H1 (cell line): ENCODE measurements at regions not wholly inside any gene's neighbourhood (a gene's known extent, or its start where the extent isn't known, plus 50 kb on each side); places are given as distances from the start of the nearest gene placed in this dataset.

ENCODE experiments used
- CTCF ChIA-PET: fragments of 300-600 bp; sonication (Branson Sonifier 250); formaldehyde crosslinking; loops from one replicate; lab custom pipeline; 2021; ENCODE audit not compliant: partially characterized antibody; lab: Charles Lee
- POLR2A ChIA-PET: fragments of 300-600 bp; sonication (Branson Sonifier 250); formaldehyde crosslinking; loops from one replicate; lab custom pipeline; 2021; ENCODE audit warnings: inconsistent platforms; ENCODE audit not compliant: partially characterized antibody; lab: Charles Lee
- DNase-seq, 2 experiments: peaks; one replicate each; pipeline versions ENCODE4 v3.0.0 to v3.0.0-alpha.2; 2010 to 2022; ENCODE audit warnings: low spot score in 2 of 2, low read depth in 1 of 2, mixed read lengths in 1 of 2
- FAIRE-seq: peaks from 2 replicates; lab custom pipeline; 2011; peaks lifted over from hg19 to GRCh38; lab: Jason Lieb, UNC
- H2AFZ ChIP-seq: 2 replicates; pipeline ENCODE4 v1.8.1; 2012; ENCODE audit warnings: low read length, inconsistent platforms
- H2AK5ac ChIP-seq: 2 replicates; pipeline ENCODE4 v1.6.1; 2013; ENCODE audit warnings: low read depth, low read length
- H2BK120ac ChIP-seq: replicated peaks from 2 replicates; pipeline ENCODE3; 2013; ENCODE audit warnings: low read depth, low read length, inconsistent platforms
- H2BK12ac ChIP-seq: 2 replicates; pipeline ENCODE4 v1.6.1; 2013; ENCODE audit warnings: low read depth, low read length
- H2BK15ac ChIP-seq: 2 replicates; pipeline ENCODE4 v1.6.1; 2013; ENCODE audit warnings: low read length
- H2BK20ac ChIP-seq: 2 replicates; pipeline ENCODE4 v1.6.1; 2013; ENCODE audit warnings: low read length
- H2BK5ac ChIP-seq: 2 replicates; pipeline ENCODE4 v1.6.1; 2013; ENCODE audit warnings: low read depth, low read length
- H3K14ac ChIP-seq: 2 replicates; pipeline ENCODE4 v1.6.1; 2013; ENCODE audit warnings: inconsistent platforms; ENCODE audit not compliant: insufficient read length
- H3K18ac ChIP-seq: 2 replicates; pipeline ENCODE4 v1.6.1; 2013; ENCODE audit warnings: low read length; ENCODE audit errors: extremely low read depth
- H3K23ac ChIP-seq: 2 replicates; pipeline ENCODE4 v1.6.1; 2013; ENCODE audit warnings: inconsistent platforms; ENCODE audit not compliant: insufficient read length
- H3K23me2 ChIP-seq: 2 replicates; pipeline ENCODE4 v1.6.1; 2013; ENCODE audit warnings: low read depth, low read length
- H3K27ac ChIP-seq: 2 replicates; pipeline ENCODE4 v1.6.1; 2011; ENCODE audit warnings: low read depth, low read length, inconsistent platforms
- H3K27me3 ChIP-seq, 4 experiments: replicated peaks in 1 of 4; 1 replicate in 1 of 4; 2 replicates in 3 of 4; pipeline versions ENCODE4 v1.6.1 to v1.8.1; 2011 to 2013; ENCODE audit warnings: low read length in 3 of 4, mild to moderate bottlenecking in 3 of 4, inconsistent platforms in 2 of 4, mixed read lengths in 2 of 4, moderate library complexity in 1 of 4; ENCODE audit not compliant: control insufficient read depth in 3 of 4, insufficient read depth in 3 of 4; ENCODE audit errors: extremely low read depth in 1 of 4
- H3K36me3 ChIP-seq, 4 experiments: 2 replicates each; pipeline versions ENCODE4 v1.6.1 to v1.8.1; 2011 to 2013; ENCODE audit warnings: mild to moderate bottlenecking in 4 of 4, low read length in 3 of 4, moderate library complexity in 2 of 4, control low read depth in 1 of 4, inconsistent platforms in 1 of 4; ENCODE audit not compliant: insufficient read depth in 4 of 4, control insufficient read depth in 2 of 4
- H3K4ac ChIP-seq: replicated peaks from 2 replicates; pipeline ENCODE3; 2013; ENCODE audit warnings: low read length, low read depth, mixed read lengths, inconsistent platforms; ENCODE audit not compliant: insufficient read length
- H3K4me1 ChIP-seq, 4 experiments: replicated peaks in 1 of 4; 1 replicate in 1 of 4; 2 replicates in 3 of 4; pipeline versions ENCODE4 v1.6.1 to v1.8.1; 2011 to 2013; ENCODE audit warnings: low read length in 3 of 4, inconsistent platforms in 2 of 4, mixed read lengths in 1 of 4; ENCODE audit not compliant: insufficient read depth in 4 of 4, control insufficient read depth in 3 of 4
- H3K4me2 ChIP-seq, 2 experiments: 2 replicates each; pipeline versions ENCODE4 v1.6.1 to v1.8.1; 2011 to 2013; ENCODE audit warnings: low read depth in 2 of 2, low read length in 2 of 2, control low read depth in 1 of 2, inconsistent platforms in 1 of 2, mild to moderate bottlenecking in 1 of 2; ENCODE audit not compliant: insufficient read depth in 1 of 2
- H3K4me3 ChIP-seq, 4 experiments: fragments of 200-600, 300-600 bp in 1 of 4; sonication (generic), shearing (Covaris generic), sonication (Bioruptor Twin) in 1 of 4; 2 replicates each; pipeline versions ENCODE4 v1.5.1 to v1.8.1; 2011 to 2016; ENCODE audit warnings: low read length in 4 of 4, low read depth in 3 of 4, control low read depth in 2 of 4, inconsistent platforms in 2 of 4, mild to moderate bottlenecking in 2 of 4, mixed read lengths in 1 of 4, moderate library complexity in 1 of 4; ENCODE audit not compliant: insufficient read depth in 2 of 4; ENCODE audit errors: extremely low read depth in 1 of 4
- H3K56ac ChIP-seq: replicated peaks from 2 replicates; pipeline ENCODE3; 2013; ENCODE audit warnings: low read depth, mild to moderate bottlenecking, mixed read lengths, low read length, inconsistent platforms; ENCODE audit not compliant: insufficient read length
- H3K79me1 ChIP-seq: 2 replicates; pipeline ENCODE4 v1.6.1; 2013; ENCODE audit warnings: low read depth, low read length, control low read depth
- H3K79me2 ChIP-seq, 2 experiments: 2 replicates each; pipeline versions ENCODE4 v1.6.1 to v1.8.1; 2012 to 2013; ENCODE audit warnings: low read length in 2 of 2, mild to moderate bottlenecking in 2 of 2, inconsistent platforms in 1 of 2; ENCODE audit not compliant: insufficient read depth in 2 of 2, control insufficient read depth in 1 of 2
- H3K9ac ChIP-seq, 4 experiments: replicated peaks in 1 of 4; 1 replicate in 1 of 4; 2 replicates in 3 of 4; pipeline versions ENCODE4 v1.6.1 to v1.8.1; 2011 to 2013; ENCODE audit warnings: low read depth in 3 of 4, low read length in 3 of 4, control low read depth in 2 of 4, mild to moderate bottlenecking in 2 of 4, moderate library complexity in 2 of 4, inconsistent platforms in 1 of 4; ENCODE audit errors: extremely low read depth in 1 of 4
- H3K9me3 ChIP-seq, 2 experiments: 2 replicates each; pipeline versions ENCODE4 v1.6.1 to v1.8.1; 2012 to 2013; ENCODE audit warnings: mild to moderate bottlenecking in 2 of 2, moderate library complexity in 2 of 2, control low read depth in 1 of 2, inconsistent platforms in 1 of 2, low read depth in 1 of 2, low read length in 1 of 2, mixed read lengths in 1 of 2; ENCODE audit not compliant: insufficient read depth in 2 of 2
- H4K20me1 ChIP-seq, 2 experiments: replicated peaks in 1 of 2; 2 replicates each; pipeline versions ENCODE3 to v1.8.1; 2011 to 2013; ENCODE audit warnings: inconsistent platforms in 2 of 2, low read length in 2 of 2, mild to moderate bottlenecking in 1 of 2; ENCODE audit not compliant: insufficient read depth in 2 of 2, control insufficient read depth in 1 of 2
- H4K5ac ChIP-seq: 2 replicates; pipeline ENCODE4 v1.6.1; 2013; ENCODE audit warnings: low read length, low read depth, mixed read lengths, inconsistent platforms; ENCODE audit not compliant: insufficient read length
- H4K8ac ChIP-seq: 2 replicates; pipeline ENCODE4 v1.8.0; 2013; ENCODE audit warnings: mild to moderate bottlenecking, moderate library complexity, low read length, inconsistent platforms; ENCODE audit not compliant: insufficient read depth; ENCODE audit errors: extremely low read depth
- H4K91ac ChIP-seq: replicated peaks from 2 replicates; pipeline ENCODE3; 2013; ENCODE audit warnings: low read length, mixed read lengths, inconsistent platforms; ENCODE audit not compliant: insufficient read length
- POU5F1 ChIP-seq: IDR thresholded peaks from 2 replicates; pipeline ENCODE4 v1.6.1; 2011; ENCODE audit warnings: low read depth, mild to moderate bottlenecking, low read length, moderate library complexity
- SIRT6 ChIP-seq: IDR thresholded peaks from one replicate; pipeline ENCODE4 v1.7.1; 2012; ENCODE audit warnings: low read length, inconsistent platforms
- WGBS, 2 experiments: shearing (Covaris generic) in 1 of 2; methylation state at CpG; one replicate each; pipeline versions ENCODE4 v1.1.6 to v1.1.7; 2013 to 2015; ENCODE audit warnings: low lambda C conversion rate in 2 of 2, mixed read lengths in 2 of 2, inconsistent platforms in 1 of 2, low coverage in 1 of 2, missing lambda C conversion rate in 1 of 2; ENCODE audit not compliant: insufficient replicate concordance in 2 of 2, insufficient coverage in 1 of 2, insufficient read length in 1 of 2; ENCODE audit errors: extremely low coverage in 1 of 2, missing lambda C conversion rate in 1 of 2; 5-methylcytosine and 5-hydroxymethylcytosine counted together

DNA sequence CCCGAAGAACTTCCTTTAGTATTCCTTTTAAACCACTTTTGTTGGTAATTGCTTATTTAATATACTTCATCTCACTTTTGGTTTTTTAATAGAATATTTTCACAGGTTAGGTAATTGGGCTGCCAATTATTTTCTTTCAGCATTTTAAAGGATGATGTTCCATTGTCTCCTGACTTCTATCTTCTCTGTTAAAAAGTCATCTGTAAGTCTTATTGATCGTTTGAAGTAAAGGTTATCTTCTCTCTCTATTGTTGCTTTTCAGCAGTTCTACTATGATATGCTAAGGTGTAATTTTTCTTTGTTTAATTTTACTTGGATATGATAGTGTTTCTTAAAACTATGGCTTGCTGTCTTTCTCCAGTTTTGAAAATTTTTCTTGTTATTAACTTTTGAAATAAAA is 307.5 kb downstream of the MAP2K4 start:
- Histone ChIP-seq H2BK15ac (no peak overlapping the region), H3K9ac (no peak overlapping the region), H2BK12ac (no peak overlapping the region), H4K5ac (no peak overlapping the region), H3K9me3 (peaks cover 9 to 21% of the 10 kb centered on the region in 2 experiments), H2BK120ac (no peak overlapping the region), H3K27me3 (no peaks in the 10 kb centered on the region), H2BK20ac (no peak overlapping the region), H3K4me3 (no peak overlapping the region), H3K4ac (no peak overlapping the region), H4K91ac (no peak overlapping the region), H3K23ac (no peak overlapping the region), H2BK5ac (no peak overlapping the region), H3K14ac (no peak overlapping the region), H2AFZ (no peak overlapping the region), H3K4me1 (no peaks in the 10 kb centered on the region), H2AK5ac (no peak overlapping the region), H3K23me2 (no peaks in the 10 kb centered on the region), H3K18ac (no peak overlapping the region), H3K56ac (no peak overlapping the region), H4K8ac (no peak overlapping the region), H3K79me2 (no peaks in the 10 kb centered on the region), H3K79me1 (no peaks in the 10 kb centered on the region), H3K4me2 (no peak overlapping the region), H4K20me1 (no peaks in the 10 kb centered on the region), H3K36me3 (no peaks in the 10 kb centered on the region), H3K27ac (no peak overlapping the region)
- TF ChIP-seq SIRT6 (no peak), POU5F1 (no peak)
- CTCF ChIA-PET: no interaction called here
- 85% methylated on average over 2 of the region's 2 CpGs; no CpG with 5 or more reads in 1 of the 2 experiments for WGBS, 2 experiments
- POLR2A ChIA-PET: no interaction called here
- no peak for DNase-seq
- no peak for FAIRE-seq
